HepG2 (cell line): ENCODE measurements at regions not wholly inside any gene's neighbourhood (a gene's known extent, or its start where the extent isn't known, plus 50 kb on each side); places are given as distances from the start of the nearest gene placed in this dataset.

Source experiments
- ATAC-seq: fragments of 200-7000 bp; cut with Tn5 transposase; 3 replicates; pipeline ENCODE4 v1.9.1; 2020; ENCODE audit warnings: mild to moderate bottlenecking, moderate library complexity
- BruUV-seq: library from RNA; stranded (reverse); fragments of 400-500 nt; replicated peaks from 2 replicates; lab custom pipeline; 2021; lab: Mats Ljungman, UMichigan
- CTCF ChIA-PET: fragments of 300-600 bp; formaldehyde crosslinking; extraction: SDS; loops from one replicate; lab custom pipeline; 2021; ENCODE audit warnings: low total read pairs, inconsistent platforms, low intra/inter-chr PET ratio; lab: Yijun Ruan, JAX
- POLR2A ChIA-PET: fragments of 350-600 bp; sonication (Branson Sonifier 250); formaldehyde crosslinking; loops from one replicate; lab custom pipeline; 2020; ENCODE audit warnings: antibody characterized with exemption, inconsistent platforms; lab: Yijun Ruan, JAX
- DNase-seq: peaks from one replicate; pipeline ENCODE4 v3.0.0-alpha.2; 2015; ENCODE audit warnings: low spot score
- FAIRE-seq: peaks from 3 replicates; lab custom pipeline; 2011; peaks lifted over from hg19 to GRCh38; lab: Jason Lieb, UNC
- H2AFZ ChIP-seq: one replicate; pipeline ENCODE4 v1.6.1; 2011; ENCODE audit warnings: low read length, inconsistent platforms
- H3K27ac ChIP-seq: fragments of 300-600 bp; 3 replicates; pipeline ENCODE4 v1.8.0; 2011; ENCODE audit warnings: mixed run types, mild to moderate bottlenecking, mixed read lengths, low read length, inconsistent platforms; ENCODE audit not compliant: insufficient read depth; ENCODE audit errors: extremely low read length
- H3K27me3 ChIP-seq, 2 experiments: fragments of 200-600 bp in 1 of 2; 2 replicates in 1 of 2; 3 replicates in 1 of 2; pipeline versions ENCODE4 v1.6.0 to v1.8.0; 2011; ENCODE audit warnings: low read length in 2 of 2, mild to moderate bottlenecking in 2 of 2, moderate library complexity in 2 of 2, inconsistent platforms in 1 of 2; ENCODE audit not compliant: insufficient read depth in 2 of 2, control insufficient read depth in 1 of 2
- H3K36me3 ChIP-seq, 2 experiments: fragments of 200-600 bp in 1 of 2; replicated peaks in 1 of 2; 2 replicates in 1 of 2; 3 replicates in 1 of 2; pipeline versions ENCODE4 v1.5.1 to v1.8.0; 2011; ENCODE audit warnings: low read length in 2 of 2, inconsistent platforms in 1 of 2; ENCODE audit not compliant: insufficient read depth in 2 of 2, control insufficient read depth in 1 of 2
- H3K4me1 ChIP-seq: 2 replicates; pipeline ENCODE4 v1.5.1; 2012; ENCODE audit warnings: low read length, inconsistent platforms; ENCODE audit not compliant: insufficient read depth
- H3K4me2 ChIP-seq: 2 replicates; pipeline ENCODE4 v1.6.0; 2011; ENCODE audit warnings: low read depth, low read length, inconsistent platforms
- H3K4me3 ChIP-seq, 3 experiments: fragments of 200-600 bp in 1 of 3; sonication (generic), shearing (Covaris generic) in 1 of 3; replicated peaks in 1 of 3; 2 replicates each; pipeline ENCODE4 v1.5.1; 2011 to 2016; ENCODE audit warnings: low read length in 3 of 3, inconsistent platforms in 2 of 3, low read depth in 2 of 3, mild to moderate bottlenecking in 2 of 3, control low read depth in 1 of 3, mixed read lengths in 1 of 3; ENCODE audit not compliant: insufficient read depth in 1 of 3
- H3K79me2 ChIP-seq: one replicate; pipeline ENCODE4 v1.6.1; 2011; ENCODE audit warnings: low read length, inconsistent platforms; ENCODE audit not compliant: insufficient read depth
- H3K9ac ChIP-seq: 2 replicates; pipeline ENCODE4 v1.6.0; 2011; ENCODE audit warnings: mild to moderate bottlenecking, low read depth, low read length, inconsistent platforms; ENCODE audit not compliant: insufficient read depth
- H3K9me3 ChIP-seq: 2 replicates; pipeline ENCODE4 v1.5.1; 2012; ENCODE audit warnings: mild to moderate bottlenecking, low read length
- H4K20me1 ChIP-seq: 2 replicates; pipeline ENCODE4 v1.6.0; 2011; ENCODE audit warnings: inconsistent platforms, mild to moderate bottlenecking, low read length, moderate library complexity; ENCODE audit not compliant: insufficient read depth
- AKAP8 ChIP-seq: sonication (generic); formaldehyde crosslinking; IDR thresholded peaks from 2 replicates; pipeline ENCODE4 v1.5.1; 2020; ENCODE audit warnings: mild to moderate bottlenecking, missing genetic modification reagents
- MIER2 ChIP-seq: IDR thresholded peaks from 2 replicates; pipeline ENCODE4 v1.6.1; 2016; ENCODE audit warnings: missing biosample characterization, missing genetic modification reagents
- POLR2AphosphoS5 ChIP-seq: IDR thresholded peaks from 2 replicates; pipeline ENCODE4 v1.6.1; 2012; ENCODE audit warnings: low read depth, low read length
- RXRB ChIP-seq: IDR thresholded peaks from 2 replicates; pipeline ENCODE4 v1.6.1; 2016; ENCODE audit warnings: borderline replicate concordance, missing genetic modification reagents, missing compliant biosample characterization
- THAP11 ChIP-seq: IDR thresholded peaks from 2 replicates; pipeline ENCODE4 v1.6.1; 2016; ENCODE audit warnings: missing biosample characterization, missing genetic modification reagents
- TOE1 ChIP-seq: sonication (generic); formaldehyde crosslinking; IDR thresholded peaks from 2 replicates; pipeline ENCODE4 v1.4.0; 2020; ENCODE audit warnings: mild to moderate bottlenecking, missing genetic modification reagents
- ZBTB38 ChIP-seq: sonication (generic); formaldehyde crosslinking; IDR thresholded peaks from 2 replicates; pipeline ENCODE4 v1.5.1; 2020; ENCODE audit warnings: mild to moderate bottlenecking, missing genetic modification reagents
- ZNF230 ChIP-seq: sonication (generic); formaldehyde crosslinking; IDR thresholded peaks from 2 replicates; pipeline ENCODE4 v1.4.0; 2020; ENCODE audit warnings: mild to moderate bottlenecking, missing genetic modification reagents
- ZNF451 ChIP-seq: sonication (generic); formaldehyde crosslinking; IDR thresholded peaks from 2 replicates; pipeline ENCODE4 v1.5.0; 2020; ENCODE audit warnings: mild to moderate bottlenecking, missing genetic modification reagents
- ZNF562 ChIP-seq: sonication (generic); formaldehyde crosslinking; IDR thresholded peaks from 2 replicates; pipeline ENCODE4 v1.8.0; 2022; ENCODE audit warnings: missing genetic modification reagents, borderline replicate concordance
- WGBS: methylation state at CpG from one replicate; pipeline ENCODE4 v1.1.6; 2017; ENCODE audit warnings: low lambda C conversion rate; 5-methylcytosine and 5-hydroxymethylcytosine counted together
- in situ Hi-C: cut with HindIII; loops from 2 replicates; pipeline ENCODE4 v1.10.0; 2017; ENCODE audit warnings: low pct_unique_long_range_greater_than_20kb; ENCODE audit not compliant: extremely low pct_ligation_motif_present
- intact Hi-C: fragments of 100-400 bp; cut with micrococcal nuclease; formaldehyde crosslinking; loops from one replicate; pipeline ENCODE4 v1.10.0; 2022; ENCODE audit not compliant: unreplicated experiment
- TF ChIP-seq, protein P1 (sequence below): fragments of 450-650 bp; IDR thresholded peaks from 2 replicates; pipeline ENCODE4 v1.6.1; 2017
- TF ChIP-seq, protein P2 (sequence below): IDR thresholded peaks from 2 replicates; pipeline ENCODE4 v1.6.1; 2018; ENCODE audit warnings: missing genetic modification reagents
- TF ChIP-seq, protein P3 (sequence below): sonication (generic); formaldehyde crosslinking; IDR thresholded peaks from 2 replicates; pipeline ENCODE4 v1.8.1; 2023; ENCODE audit warnings: mild to moderate bottlenecking, missing genetic modification reagents
- TF ChIP-seq, protein P4 (sequence below): sonication (generic); formaldehyde crosslinking; IDR thresholded peaks from 2 replicates; pipeline ENCODE4 v1.4.0; 2020; ENCODE audit warnings: missing genetic modification reagents
- TF ChIP-seq, protein P5 (sequence below): sonication (generic); formaldehyde crosslinking; conservative IDR thresholded peaks from 2 replicates; pipeline ENCODE4 v1.4.0; 2020; ENCODE audit warnings: missing genetic modification reagents

DNA sequence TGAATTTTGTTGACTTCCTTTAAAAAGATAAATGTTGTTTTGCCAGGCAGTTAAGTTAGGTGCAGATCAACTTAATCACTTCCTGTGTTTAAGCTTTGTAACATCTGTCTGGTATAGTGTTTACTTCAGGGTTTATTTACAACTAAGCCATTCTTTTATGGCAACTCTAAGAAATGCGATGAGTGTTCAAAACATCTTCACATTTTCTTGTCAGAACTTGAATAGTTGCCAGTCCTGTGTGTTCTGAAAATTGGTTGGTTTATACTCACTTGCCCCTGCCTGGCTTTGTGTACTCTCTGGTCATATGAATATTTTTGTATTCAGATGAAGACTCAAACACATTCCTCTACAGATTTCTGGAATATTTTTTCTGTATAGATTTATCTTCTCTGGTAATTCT is 327.2 kb downstream of the MDFIC start:
- H3K9ac ChIP-seq: no peak overlapping the region
- no peak overlapping the region for H3K4me2 ChIP-seq
- DNase-seq (no peak), FAIRE-seq (no peak), ATAC-seq (no peak)
- CTCF ChIA-PET: no interaction called here
- H4K20me1 ChIP-seq: no peaks in the 10 kb centered on the region
- H3K36me3 ChIP-seq: no peaks in the 10 kb centered on the region
- H2AFZ ChIP-seq: no peak overlapping the region
- H3K79me2 ChIP-seq: no peaks in the 10 kb centered on the region
- POLR2A ChIA-PET: no interaction called here
- WGBS: 4% methylated on average over 1 of the region's 1 CpG
- no peak overlapping the region for H3K27ac ChIP-seq
- no peak overlapping the region for H3K4me3 ChIP-seq
- BruUV-seq: no TSS peak
- H3K4me1 ChIP-seq: no peaks in the 10 kb centered on the region
- H3K27me3 ChIP-seq: no peaks in the 10 kb centered on the region
- peaks cover 53% of the 10 kb centered on the region for H3K9me3 ChIP-seq
- intact Hi-C loops: no loop called here
- in situ Hi-C loops: no loop called here
- TF ChIP-seq, protein P1, sequence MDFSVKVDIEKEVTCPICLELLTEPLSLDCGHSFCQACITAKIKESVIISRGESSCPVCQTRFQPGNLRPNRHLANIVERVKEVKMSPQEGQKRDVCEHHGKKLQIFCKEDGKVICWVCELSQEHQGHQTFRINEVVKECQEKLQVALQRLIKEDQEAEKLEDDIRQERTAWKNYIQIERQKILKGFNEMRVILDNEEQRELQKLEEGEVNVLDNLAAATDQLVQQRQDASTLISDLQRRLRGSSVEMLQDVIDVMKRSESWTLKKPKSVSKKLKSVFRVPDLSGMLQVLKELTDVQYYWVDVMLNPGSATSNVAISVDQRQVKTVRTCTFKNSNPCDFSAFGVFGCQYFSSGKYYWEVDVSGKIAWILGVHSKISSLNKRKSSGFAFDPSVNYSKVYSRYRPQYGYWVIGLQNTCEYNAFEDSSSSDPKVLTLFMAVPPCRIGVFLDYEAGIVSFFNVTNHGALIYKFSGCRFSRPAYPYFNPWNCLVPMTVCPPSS: no peak
- TF ChIP-seq, protein P2, sequence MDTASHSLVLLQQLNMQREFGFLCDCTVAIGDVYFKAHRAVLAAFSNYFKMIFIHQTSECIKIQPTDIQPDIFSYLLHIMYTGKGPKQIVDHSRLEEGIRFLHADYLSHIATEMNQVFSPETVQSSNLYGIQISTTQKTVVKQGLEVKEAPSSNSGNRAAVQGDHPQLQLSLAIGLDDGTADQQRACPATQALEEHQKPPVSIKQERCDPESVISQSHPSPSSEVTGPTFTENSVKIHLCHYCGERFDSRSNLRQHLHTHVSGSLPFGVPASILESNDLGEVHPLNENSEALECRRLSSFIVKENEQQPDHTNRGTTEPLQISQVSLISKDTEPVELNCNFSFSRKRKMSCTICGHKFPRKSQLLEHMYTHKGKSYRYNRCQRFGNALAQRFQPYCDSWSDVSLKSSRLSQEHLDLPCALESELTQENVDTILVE (CRISPR knock-in tag): no peak
- TF ChIP-seq ZNF230 (CRISPR knock-in tag) (no peak), ZBTB38 (no peak), RXRB (CRISPR knock-in tag) (no peak), ZNF562 (CRISPR knock-in tag) (no peak), TOE1 (CRISPR knock-in tag) (no peak), ZNF451 (CRISPR knock-in tag) (no peak), THAP11 (no peak), POLR2AphosphoS5 (no peak), AKAP8 (no peak), MIER2 (CRISPR knock-in tag) (no peak)
- TF ChIP-seq, protein P3, sequence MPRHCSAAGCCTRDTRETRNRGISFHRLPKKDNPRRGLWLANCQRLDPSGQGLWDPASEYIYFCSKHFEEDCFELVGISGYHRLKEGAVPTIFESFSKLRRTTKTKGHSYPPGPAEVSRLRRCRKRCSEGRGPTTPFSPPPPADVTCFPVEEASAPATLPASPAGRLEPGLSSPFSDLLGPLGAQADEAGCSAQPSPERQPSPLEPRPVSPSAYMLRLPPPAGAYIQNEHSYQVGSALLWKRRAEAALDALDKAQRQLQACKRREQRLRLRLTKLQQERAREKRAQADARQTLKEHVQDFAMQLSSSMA (CRISPR knock-in tag): no peak
- TF ChIP-seq, protein P4, sequence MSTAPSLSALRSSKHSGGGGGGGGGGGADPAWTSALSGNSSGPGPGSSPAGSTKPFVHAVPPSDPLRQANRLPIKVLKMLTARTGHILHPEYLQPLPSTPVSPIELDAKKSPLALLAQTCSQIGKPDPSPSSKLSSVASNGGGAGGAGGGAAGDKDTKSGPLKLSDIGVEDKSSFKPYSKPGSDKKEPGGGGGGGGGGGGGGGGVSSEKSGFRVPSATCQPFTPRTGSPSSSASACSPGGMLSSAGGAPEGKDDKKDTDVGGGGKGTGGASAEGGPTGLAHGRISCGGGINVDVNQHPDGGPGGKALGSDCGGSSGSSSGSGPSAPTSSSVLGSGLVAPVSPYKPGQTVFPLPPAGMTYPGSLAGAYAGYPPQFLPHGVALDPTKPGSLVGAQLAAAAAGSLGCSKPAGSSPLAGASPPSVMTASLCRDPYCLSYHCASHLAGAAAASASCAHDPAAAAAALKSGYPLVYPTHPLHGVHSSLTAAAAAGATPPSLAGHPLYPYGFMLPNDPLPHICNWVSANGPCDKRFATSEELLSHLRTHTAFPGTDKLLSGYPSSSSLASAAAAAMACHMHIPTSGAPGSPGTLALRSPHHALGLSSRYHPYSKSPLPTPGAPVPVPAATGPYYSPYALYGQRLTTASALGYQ (CRISPR knock-in tag): no peak
- TF ChIP-seq, protein P5, sequence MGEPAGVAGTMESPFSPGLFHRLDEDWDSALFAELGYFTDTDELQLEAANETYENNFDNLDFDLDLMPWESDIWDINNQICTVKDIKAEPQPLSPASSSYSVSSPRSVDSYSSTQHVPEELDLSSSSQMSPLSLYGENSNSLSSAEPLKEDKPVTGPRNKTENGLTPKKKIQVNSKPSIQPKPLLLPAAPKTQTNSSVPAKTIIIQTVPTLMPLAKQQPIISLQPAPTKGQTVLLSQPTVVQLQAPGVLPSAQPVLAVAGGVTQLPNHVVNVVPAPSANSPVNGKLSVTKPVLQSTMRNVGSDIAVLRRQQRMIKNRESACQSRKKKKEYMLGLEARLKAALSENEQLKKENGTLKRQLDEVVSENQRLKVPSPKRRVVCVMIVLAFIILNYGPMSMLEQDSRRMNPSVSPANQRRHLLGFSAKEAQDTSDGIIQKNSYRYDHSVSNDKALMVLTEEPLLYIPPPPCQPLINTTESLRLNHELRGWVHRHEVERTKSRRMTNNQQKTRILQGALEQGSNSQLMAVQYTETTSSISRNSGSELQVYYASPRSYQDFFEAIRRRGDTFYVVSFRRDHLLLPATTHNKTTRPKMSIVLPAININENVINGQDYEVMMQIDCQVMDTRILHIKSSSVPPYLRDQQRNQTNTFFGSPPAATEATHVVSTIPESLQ: no peak
